Testis (tissue), 2 donors: ENCODE measurements at regions not wholly inside any gene's neighbourhood (a gene's known extent, or its start where the extent isn't known, plus 50 kb on each side); places are given as distances from the start of the nearest gene placed in this dataset.

Experiments
- CTCF ChIP-seq, 3 experiments: fragments of 450-650 bp in 2 of 3; fragments of 200-600 bp in 1 of 3; sonication (generic) in 1 of 3; IDR thresholded peaks; one replicate each; pipeline ENCODE4 v1.5.1; 2016 to 2019; ENCODE audit warnings: antibody characterized with exemption in 3 of 3, mild to moderate bottlenecking in 2 of 3, moderate library complexity in 1 of 3
- POLR2A ChIP-seq: fragments of 450-650 bp; IDR thresholded peaks from one replicate; pipeline ENCODE4 v1.6.1; 2017; ENCODE audit warnings: antibody characterized with exemption, mild to moderate bottlenecking, moderate library complexity

- TF ChIP-seq CTCF (IDR thresholded peaks at IDR 0.05) (no peak), POLR2A (no peak)
Observed at GRCh38 chr9:116058421-116058820, 95.2 kb upstream of the PAPPA start.
